GM12864 (cell line): ENCODE measurements at regions not wholly inside any gene's neighbourhood (a gene's known extent, or its start where the extent isn't known, plus 50 kb on each side); places are given as distances from the start of the nearest gene placed in this dataset.

Experiments used
- DNase-seq: peaks from one replicate; pipeline ENCODE4 v3.0.0-alpha.2; 2011; ENCODE audit warnings: low read depth
- H3K4me3 ChIP-seq: 2 replicates; pipeline ENCODE4 v1.5.1; 2011; ENCODE audit warnings: mild to moderate bottlenecking, low read depth, low read length, control low read depth
- CTCF ChIP-seq: IDR thresholded peaks from 2 replicates; pipeline ENCODE4 v1.5.1; 2011; ENCODE audit warnings: low read depth, mild to moderate bottlenecking, moderate library complexity, low read length, control low read depth, inconsistent platforms; ENCODE audit errors: missing control alignments

GRCh38 chr3:106582151-106582550 lies 713.3 kb upstream of the CBLB start:
- TF ChIP-seq CTCF: no peak
- DNase-seq: no peak
- H3K4me3 ChIP-seq: no peak overlapping the region

- TF ChIP-seq CTCF: no peak
- DNase-seq: no peak
Observed at GRCh38 chr3:106587551-106587950, 718.7 kb upstream of the CBLB start.

GRCh38 chr3:106588739-106589138 lies 719.9 kb upstream of the CBLB start:
- no peak for DNase-seq
- no peak for TF ChIP-seq CTCF
- no peak overlapping the region for H3K4me3 ChIP-seq

More at GRCh38 chr3:106587551-106587950, 718.7 kb upstream of the CBLB start:
- H3K4me3 ChIP-seq: no peak overlapping the region

- TF ChIP-seq CTCF: no peak
- no peak overlapping the region for H3K4me3 ChIP-seq
- DNase-seq: no peak
Observed at GRCh38 chr3:106589311-106589942, 720.6 kb upstream of the CBLB start.

- no peak overlapping the region for H3K4me3 ChIP-seq
- DNase-seq: no peak
- TF ChIP-seq CTCF: no peak
Observed at GRCh38 chr3:106590216-106590615, 721.4 kb upstream of the CBLB start.

GRCh38 chr3:106593381-106593780 lies 724.6 kb upstream of the CBLB start:
- no peak for DNase-seq
- no peak for TF ChIP-seq CTCF

GRCh38 chr3:106609666-106610301 lies 741.0 kb upstream of the CBLB start:
- peak; percentile 65 for DNase-seq
- TF ChIP-seq CTCF: peak; percentile 74
- H3K4me3 ChIP-seq: no peak overlapping the region

More at GRCh38 chr3:106593381-106593780, 724.6 kb upstream of the CBLB start:
- H3K4me3 ChIP-seq: no peak overlapping the region
